GM23338 (cell line): ENCODE measurements at regions not wholly inside any gene's neighbourhood (a gene's known extent, or its start where the extent isn't known, plus 50 kb on each side); places are given as distances from the start of the nearest gene placed in this dataset.
A peak's percentile ranks its signal among the peaks of the same experiment; 100 is the strongest.

Experiments used
- ATAC-seq: fragments of 200-7000 bp; cut with Tn5 transposase; 3 replicates; pipeline ENCODE4 v1.9.1; 2020
- DNase-seq: peaks from one replicate; pipeline ENCODE4 v3.0.0-alpha.2; 2015; ENCODE audit warnings: low spot score
- H2AFZ ChIP-seq: fragments of 200-600 bp; sonication (generic); 2 replicates; pipeline ENCODE4 v1.8.0; 2016; ENCODE audit warnings: antibody characterized with exemption, mild to moderate bottlenecking, moderate library complexity
- H3F3A ChIP-seq: fragments of 200-600 bp; sonication (generic); replicated peaks from 2 replicates; pipeline ENCODE4 v1.8.0; 2017; ENCODE audit warnings: antibody characterized with exemption, mixed run types, low read depth
- H3K27ac ChIP-seq: fragments of 200-600 bp; sonication (generic); 2 replicates; pipeline ENCODE4 v1.6.1; 2016; ENCODE audit warnings: low read depth
- H3K27me3 ChIP-seq: fragments of 200-600 bp; sonication (generic); 2 replicates; pipeline ENCODE4 v1.8.0; 2016; ENCODE audit warnings: mild to moderate bottlenecking, mixed run types, moderate library complexity; ENCODE audit not compliant: insufficient read depth
- H3K36me3 ChIP-seq: fragments of 200-600 bp; sonication (generic); 2 replicates; pipeline ENCODE4 v1.8.0; 2016; ENCODE audit warnings: mild to moderate bottlenecking; ENCODE audit not compliant: insufficient read depth
- H3K4me1 ChIP-seq: fragments of 200-600 bp; sonication (generic); 2 replicates; pipeline ENCODE4 v1.8.0; 2016; ENCODE audit warnings: mild to moderate bottlenecking, moderate library complexity; ENCODE audit not compliant: insufficient read depth
- H3K4me2 ChIP-seq: fragments of 200-600 bp; sonication (generic); 2 replicates; pipeline ENCODE4 v1.7.1; 2017; ENCODE audit warnings: mixed run types
- H3K4me3 ChIP-seq: fragments of 200-600 bp; sonication (generic); 2 replicates; pipeline ENCODE4 v1.6.1; 2016; ENCODE audit warnings: mixed run types
- H3K79me2 ChIP-seq: fragments of 200-600 bp; sonication (generic); replicated peaks from 2 replicates; pipeline ENCODE4 v1.8.0; 2017; ENCODE audit warnings: mild to moderate bottlenecking; ENCODE audit not compliant: insufficient read depth
- H3K9me2 ChIP-seq: fragments of 200-600 bp; sonication (generic); 2 replicates; pipeline ENCODE4 v1.8.0; 2017; ENCODE audit not compliant: insufficient read depth
- H4K20me1 ChIP-seq: fragments of 200-600 bp; sonication (generic); replicated peaks from 2 replicates; pipeline ENCODE4 v1.8.0; 2017; ENCODE audit warnings: mild to moderate bottlenecking; ENCODE audit not compliant: insufficient read depth
- H3K27ac Mint-ChIP-seq: 2 replicates; pipeline ENCODE4 v1.8.0; 2020; ENCODE audit warnings: inconsistent platforms, mild to moderate bottlenecking, moderate library complexity, mixed read lengths
- H3K27me3 Mint-ChIP-seq: 3 replicates; pipeline ENCODE4 v1.8.0; 2022; ENCODE audit warnings: low read depth, mild to moderate bottlenecking, moderate library complexity, mixed read lengths, inconsistent platforms; ENCODE audit not compliant: insufficient read depth, poor library complexity
- H3K36me3 Mint-ChIP-seq: 3 replicates; pipeline ENCODE4 v1.8.0; 2021; ENCODE audit warnings: low read depth, mild to moderate bottlenecking, inconsistent platforms, moderate library complexity, mixed read lengths
- H3K4me1 Mint-ChIP-seq: 3 replicates; pipeline ENCODE4 v1.8.0; 2020; ENCODE audit warnings: mild to moderate bottlenecking, inconsistent platforms, mixed read lengths
- H3K4me3 Mint-ChIP-seq: 3 replicates; pipeline ENCODE4 v1.8.0; 2021; ENCODE audit warnings: moderate library complexity, mild to moderate bottlenecking, inconsistent platforms, mixed read lengths
- H3K9me3 Mint-ChIP-seq: 3 replicates; pipeline ENCODE4 v1.8.0; 2020; ENCODE audit warnings: moderate library complexity, mild to moderate bottlenecking, inconsistent platforms, mixed read lengths
- CTCF ChIP-seq, 2 experiments: fragments of 200-600 bp in 1 of 2; sonication (generic) in 1 of 2; conservative IDR thresholded peaks; 2 replicates each; pipeline versions ENCODE4 v1.5.1 to v1.6.1; 2016 to 2017; ENCODE audit warnings: antibody characterized with exemption in 2 of 2, low read depth in 2 of 2, mild to moderate bottlenecking in 2 of 2, moderate library complexity in 1 of 2
- EZH2 ChIP-seq: fragments of 200-600 bp; sonication (generic); IDR thresholded peaks from one replicate; pipeline ENCODE4 v1.8.0; 2017; ENCODE audit warnings: antibody characterized with exemption, mild to moderate bottlenecking, low read depth; ENCODE audit not compliant: unreplicated experiment
- EZH2phosphoT487 ChIP-seq: fragments of 200-600 bp; sonication (generic); IDR thresholded peaks from one replicate; pipeline ENCODE4 v1.8.1; 2018; ENCODE audit warnings: antibody characterized with exemption; ENCODE audit not compliant: unreplicated experiment
- ZNF114 ChIP-seq: fragments of 250-450 bp; sonication (Bioruptor Pico); IDR thresholded peaks from 2 replicates; pipeline ENCODE4 v1.5.0; 2020; ENCODE audit warnings: mild to moderate bottlenecking, moderate library complexity
- ZNF331 ChIP-seq: fragments of 250-450 bp; sonication (Bioruptor Pico); IDR thresholded peaks from 2 replicates; pipeline ENCODE4 v1.5.0; 2020; ENCODE audit warnings: low read depth, mild to moderate bottlenecking, moderate library complexity
- ZNF462 ChIP-seq: fragments of 250-450 bp; sonication (Bioruptor Pico); IDR thresholded peaks from 2 replicates; pipeline ENCODE4 v1.5.0; 2020; ENCODE audit warnings: mild to moderate bottlenecking, moderate library complexity
- TF ChIP-seq, protein P1 (sequence below): IDR thresholded peaks from one replicate; pipeline ENCODE4 v1.6.1; 2018; ENCODE audit warnings: antibody characterized with exemption; ENCODE audit not compliant: unreplicated experiment

GRCh38 chr9:29802454-29802853 is 2229.2 kb upstream of the C9orf72 start (continued):
- TF ChIP-seq ZNF462 (CRISPR knock-in tag), result no peak

- Histone ChIP-seq H3F3A (no peaks in the 10 kb centered on the region), H3K36me3 (no peaks in the 10 kb centered on the region; the same call in 1 of the 2 replicates), H3K9me2 (no peaks in the 10 kb centered on the region), H3K4me3 (no peak overlapping the region), H3K27ac (no peak overlapping the region), H4K20me1 (no peaks in the 10 kb centered on the region), H3K4me2 (no peak overlapping the region), H3K27me3 (no peaks in the 10 kb centered on the region), H3K4me1 (no peaks in the 10 kb centered on the region), H3K79me2 (no peaks in the 10 kb centered on the region), H2AFZ (no peak overlapping the region)
- Mint-ChIP-seq H3K27ac (no peak overlapping the region), H3K36me3 (peaks cover 27% of the 10 kb centered on the region), H3K27me3 (no peaks in the 10 kb centered on the region), H3K4me3 (no peak overlapping the region), H3K9me3 (peaks cover 34% of the 10 kb centered on the region), H3K4me1 (no peaks in the 10 kb centered on the region)
- DNase-seq, result peak; percentile 5
- ATAC-seq, result no peak; the same call in 2 of the 3 replicates
- TF ChIP-seq EZH2, result no peak
- TF ChIP-seq EZH2phosphoT487, result no peak
- no peak for TF ChIP-seq CTCF (conservative IDR thresholded peaks at IDR 0.05; ENCODE audit: low read depth in 2 of 2)
- no peak for TF ChIP-seq ZNF331
- TF ChIP-seq, protein P1, sequence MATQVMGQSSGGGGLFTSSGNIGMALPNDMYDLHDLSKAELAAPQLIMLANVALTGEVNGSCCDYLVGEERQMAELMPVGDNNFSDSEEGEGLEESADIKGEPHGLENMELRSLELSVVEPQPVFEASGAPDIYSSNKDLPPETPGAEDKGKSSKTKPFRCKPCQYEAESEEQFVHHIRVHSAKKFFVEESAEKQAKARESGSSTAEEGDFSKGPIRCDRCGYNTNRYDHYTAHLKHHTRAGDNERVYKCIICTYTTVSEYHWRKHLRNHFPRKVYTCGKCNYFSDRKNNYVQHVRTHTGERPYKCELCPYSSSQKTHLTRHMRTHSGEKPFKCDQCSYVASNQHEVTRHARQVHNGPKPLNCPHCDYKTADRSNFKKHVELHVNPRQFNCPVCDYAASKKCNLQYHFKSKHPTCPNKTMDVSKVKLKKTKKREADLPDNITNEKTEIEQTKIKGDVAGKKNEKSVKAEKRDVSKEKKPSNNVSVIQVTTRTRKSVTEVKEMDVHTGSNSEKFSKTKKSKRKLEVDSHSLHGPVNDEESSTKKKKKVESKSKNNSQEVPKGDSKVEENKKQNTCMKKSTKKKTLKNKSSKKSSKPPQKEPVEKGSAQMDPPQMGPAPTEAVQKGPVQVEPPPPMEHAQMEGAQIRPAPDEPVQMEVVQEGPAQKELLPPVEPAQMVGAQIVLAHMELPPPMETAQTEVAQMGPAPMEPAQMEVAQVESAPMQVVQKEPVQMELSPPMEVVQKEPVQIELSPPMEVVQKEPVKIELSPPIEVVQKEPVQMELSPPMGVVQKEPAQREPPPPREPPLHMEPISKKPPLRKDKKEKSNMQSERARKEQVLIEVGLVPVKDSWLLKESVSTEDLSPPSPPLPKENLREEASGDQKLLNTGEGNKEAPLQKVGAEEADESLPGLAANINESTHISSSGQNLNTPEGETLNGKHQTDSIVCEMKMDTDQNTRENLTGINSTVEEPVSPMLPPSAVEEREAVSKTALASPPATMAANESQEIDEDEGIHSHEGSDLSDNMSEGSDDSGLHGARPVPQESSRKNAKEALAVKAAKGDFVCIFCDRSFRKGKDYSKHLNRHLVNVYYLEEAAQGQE, result no peak
- TF ChIP-seq ZNF114 (CRISPR knock-in tag), result no peak
Observed at GRCh38 chr9:29806937-29807618, 2233.8 kb upstream of the C9orf72 start.
